OCI-LY7 (cell line): ENCODE measurements at regions not wholly inside any gene's neighbourhood (a gene's known extent, or its start where the extent isn't known, plus 50 kb on each side); places are given as distances from the start of the nearest gene placed in this dataset.

Source experiments
- BruUV-seq: library from RNA; stranded (reverse); fragments of 400-500 nt; replicated peaks from 2 replicates; lab custom pipeline; 2021; lab: Mats Ljungman, UMichigan
- CTCF ChIA-PET: fragments of 300-600 bp; sonication (Branson Sonifier 250); formaldehyde crosslinking; loops from one replicate; lab custom pipeline; 2022; ENCODE audit warnings: antibody characterized with exemption; ENCODE audit not compliant: unreplicated experiment; lab: Charles Lee
- POLR2A ChIA-PET: fragments of 300-600 bp; sonication (Branson Sonifier 250); formaldehyde crosslinking; loops from one replicate; lab custom pipeline; 2022; ENCODE audit warnings: antibody characterized with exemption; lab: Charles Lee
- DNase-seq: peaks from one replicate; pipeline ENCODE4 v3.0.0-alpha.2; 2015; ENCODE audit warnings: low spot score
- H2AFZ ChIP-seq: fragments of 200-600 bp; sonication (generic), shearing (Covaris generic); 2 replicates; pipeline ENCODE4 v1.6.1; 2014; ENCODE audit warnings: mild to moderate bottlenecking, antibody characterized with exemption, low read length, moderate library complexity
- H3K27ac ChIP-seq: fragments of 200-600 bp; sonication (generic); 2 replicates; pipeline ENCODE4 v1.5.1; 2014; ENCODE audit warnings: mixed run types, low read depth, mild to moderate bottlenecking, moderate library complexity, low read length, inconsistent platforms; ENCODE audit not compliant: poor library complexity, severe bottlenecking
- H3K36me3 ChIP-seq: fragments of 200-600 bp; sonication (generic); 2 replicates; pipeline ENCODE4 v1.6.1; 2014; ENCODE audit warnings: mild to moderate bottlenecking, antibody characterized with exemption, low read length, moderate library complexity, mixed read lengths; ENCODE audit not compliant: insufficient read depth
- H3K4me1 ChIP-seq: fragments of 200-600 bp; sonication (generic); 2 replicates; pipeline ENCODE4 v1.5.1; 2014; ENCODE audit warnings: mild to moderate bottlenecking, low read length; ENCODE audit not compliant: insufficient read depth, poor library complexity, severe bottlenecking
- H3K4me2 ChIP-seq: fragments of 200-600 bp; sonication (generic); 2 replicates; pipeline ENCODE4 v1.6.1; 2014; ENCODE audit warnings: mild to moderate bottlenecking, low read length
- H3K4me3 ChIP-seq: fragments of 200-600 bp; sonication (generic); 2 replicates; pipeline ENCODE4 v1.5.1; 2014; ENCODE audit warnings: mild to moderate bottlenecking, low read depth, low read length; ENCODE audit not compliant: poor library complexity, severe bottlenecking
- H3K79me2 ChIP-seq: fragments of 200-600 bp; sonication (generic); 2 replicates; pipeline ENCODE4 v1.6.1; 2016; ENCODE audit warnings: low read depth, mild to moderate bottlenecking, low read length, moderate library complexity, mixed read lengths; ENCODE audit not compliant: insufficient read depth
- H3K9me2 ChIP-seq: fragments of 200-600 bp; sonication (generic); 2 replicates; pipeline ENCODE4 v1.6.1; 2016; ENCODE audit warnings: mild to moderate bottlenecking, low read length, mixed read lengths; ENCODE audit not compliant: insufficient read depth
- H3K9me3 ChIP-seq: fragments of 200-600 bp; sonication (generic); 2 replicates; pipeline ENCODE4 v1.6.1; 2014; ENCODE audit warnings: mild to moderate bottlenecking, mixed run types, low read length, mixed read lengths
- H4K20me1 ChIP-seq: fragments of 200-600 bp; sonication (generic); 2 replicates; pipeline ENCODE4 v1.6.1; 2014; ENCODE audit warnings: mild to moderate bottlenecking, antibody characterized with exemption, low read length, moderate library complexity, mixed read lengths; ENCODE audit not compliant: insufficient read depth
- CTCF ChIP-seq: fragments of 200-600 bp; sonication (generic); conservative IDR thresholded peaks from 2 replicates; pipeline ENCODE4 v1.5.1; 2014; ENCODE audit warnings: mild to moderate bottlenecking, antibody characterized with exemption, low read length, moderate library complexity, mixed read lengths
- EZH2phosphoT487 ChIP-seq: fragments of 200-600 bp; sonication (generic); IDR thresholded peaks from 2 replicates; pipeline ENCODE4 v1.6.1; 2018; ENCODE audit warnings: low read depth, borderline replicate concordance, mild to moderate bottlenecking, mixed run types, antibody characterized with exemption, low read length, moderate library complexity, mixed read lengths
- intact Hi-C: fragments of 100-400 bp; cut with micrococcal nuclease; formaldehyde crosslinking; loops from one replicate; pipeline ENCODE4 v1.10.0; 2022; ENCODE audit not compliant: unreplicated experiment

- Histone ChIP-seq H4K20me1 (no peaks in the 10 kb centered on the region), H3K4me1 (no peaks in the 10 kb centered on the region), H3K9me3 (no peaks in the 10 kb centered on the region), H3K9me2 (no peaks in the 10 kb centered on the region), H3K4me2 (no peak overlapping the region), H3K36me3 (no peaks in the 10 kb centered on the region), H3K27ac (no peak overlapping the region), H3K79me2 (no peaks in the 10 kb centered on the region), H3K4me3 (no peak overlapping the region), H2AFZ (no peak overlapping the region)
- no peak for DNase-seq
- intact Hi-C loops = no loop called here
- TF ChIP-seq EZH2phosphoT487 = no peak
- no TSS peak for BruUV-seq
- CTCF ChIA-PET = no interaction called here
- POLR2A ChIA-PET = no interaction called here
These were observed 797.0 kb downstream of the METTL4 start for GRCh38 chr18:1774261-1774660.

GRCh38 chr18:1777843-1778242 lies 793.5 kb downstream of the METTL4 start:
- Histone ChIP-seq H3K4me2 (no peak overlapping the region), H3K27ac (no peak overlapping the region), H2AFZ (no peak overlapping the region), H3K36me3 (no peaks in the 10 kb centered on the region), H3K79me2 (no peaks in the 10 kb centered on the region), H3K9me3 (no peaks in the 10 kb centered on the region), H3K4me1 (no peaks in the 10 kb centered on the region), H3K4me3 (no peak overlapping the region), H3K9me2 (no peaks in the 10 kb centered on the region), H4K20me1 (no peaks in the 10 kb centered on the region)
- POLR2A ChIA-PET = no interaction called here
- TF ChIP-seq EZH2phosphoT487 (no peak), CTCF (no peak)
- CTCF ChIA-PET = no interaction called here
- no peak for DNase-seq
- no TSS peak for BruUV-seq
- intact Hi-C loops = no loop called here

GRCh38 chr18:1778496-1779178 lies 792.7 kb downstream of the METTL4 start:
- no peak overlapping the region for H3K27ac ChIP-seq
- H3K4me3 ChIP-seq = no peak overlapping the region
- no peak overlapping the region for H3K4me2 ChIP-seq
- no peak overlapping the region for H2AFZ ChIP-seq
- no peaks in the 10 kb centered on the region for H3K36me3 ChIP-seq
- no peaks in the 10 kb centered on the region for H3K4me1 ChIP-seq
- TF ChIP-seq EZH2phosphoT487 = no peak
- TF ChIP-seq CTCF = no peak
- no peaks in the 10 kb centered on the region for H3K9me2 ChIP-seq
- H3K79me2 ChIP-seq = no peaks in the 10 kb centered on the region
- no TSS peak for BruUV-seq
- no peaks in the 10 kb centered on the region for H4K20me1 ChIP-seq
- intact Hi-C loops = no loop called here
- H3K9me3 ChIP-seq = no peaks in the 10 kb centered on the region
- ChIA-PET POLR2A (no interaction called here), CTCF (no interaction called here)
- no peak for DNase-seq
